HFFc6 (cell line): ENCODE measurements at regions not wholly inside any gene's neighbourhood (a gene's known extent, or its start where the extent isn't known, plus 50 kb on each side); places are given as distances from the start of the nearest gene placed in this dataset.

ENCODE experiments used
- DNase-seq: peaks from one replicate; pipeline ENCODE4 v3.0.0-alpha.2; 2018
- H3K27ac Mint-ChIP-seq: 2 replicates; pipeline ENCODE4 v1.8.0; 2020; ENCODE audit warnings: mild to moderate bottlenecking, mixed read lengths
- H3K27me3 Mint-ChIP-seq: 2 replicates; pipeline ENCODE4 v1.8.0; 2021; ENCODE audit warnings: mild to moderate bottlenecking, moderate library complexity, mixed read lengths; ENCODE audit not compliant: insufficient read depth
- H3K36me3 Mint-ChIP-seq: 2 replicates; pipeline ENCODE4 v1.8.0; 2021; ENCODE audit warnings: low read depth, mixed read lengths
- H3K4me1 Mint-ChIP-seq: 2 replicates; pipeline ENCODE4 v1.8.0; 2020; ENCODE audit warnings: low read depth, mixed read lengths
- H3K4me3 Mint-ChIP-seq: 2 replicates; pipeline ENCODE4 v1.8.0; 2020; ENCODE audit warnings: mild to moderate bottlenecking, moderate library complexity, mixed read lengths
- H3K9me3 Mint-ChIP-seq: 2 replicates; pipeline ENCODE4 v1.8.0; 2020; ENCODE audit warnings: mild to moderate bottlenecking, mixed read lengths
- TF ChIP-seq, protein P1 (sequence below): fragments of 200-600 bp; sonication (generic); IDR thresholded peaks from 2 replicates; pipeline ENCODE4 v1.5.0; 2021; ENCODE audit warnings: antibody characterized with exemption, mild to moderate bottlenecking

DNA sequence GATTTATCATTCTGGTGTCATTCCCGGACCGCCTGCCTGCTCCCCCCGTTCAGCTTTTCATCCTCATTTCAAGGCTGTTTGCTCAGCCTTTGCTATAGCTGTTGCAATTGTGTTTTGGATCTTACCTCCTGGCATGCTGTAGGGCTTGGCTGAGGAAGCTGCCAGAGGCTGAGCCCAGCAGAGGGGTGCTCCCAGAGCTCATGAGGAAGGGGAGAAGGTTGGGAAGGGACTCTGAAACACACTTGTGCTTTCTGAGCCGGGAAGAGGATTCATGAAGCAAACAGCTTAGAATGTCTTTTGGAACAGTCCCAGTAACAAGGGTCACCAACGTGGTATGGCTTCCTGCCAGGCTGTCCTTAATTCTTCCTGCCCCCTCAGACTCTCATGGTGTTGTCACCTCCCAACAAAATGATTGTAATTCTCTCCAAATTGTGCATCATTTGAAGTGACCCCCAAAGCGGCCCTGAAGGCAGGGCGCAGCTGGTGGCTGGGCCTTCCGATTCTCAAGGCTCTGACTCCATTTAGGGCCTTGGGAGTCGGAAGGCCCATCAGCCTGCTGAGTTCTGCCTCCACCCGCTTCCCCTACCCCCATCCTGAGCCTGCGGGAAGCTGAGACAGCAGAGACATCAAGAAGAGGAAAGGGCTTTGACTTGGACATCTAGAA lies 111.9 kb upstream of the ARHGAP5 start:
- no peaks in the 10 kb centered on the region for H3K36me3 Mint-ChIP-seq
- peaks cover 13% of the 10 kb centered on the region for H3K27me3 Mint-ChIP-seq
- H3K4me1 Mint-ChIP-seq = peaks cover 6% of the 10 kb centered on the region; the same call in 1 of the 2 replicates
- no peak overlapping the region for H3K4me3 Mint-ChIP-seq
- TF ChIP-seq, protein P1, sequence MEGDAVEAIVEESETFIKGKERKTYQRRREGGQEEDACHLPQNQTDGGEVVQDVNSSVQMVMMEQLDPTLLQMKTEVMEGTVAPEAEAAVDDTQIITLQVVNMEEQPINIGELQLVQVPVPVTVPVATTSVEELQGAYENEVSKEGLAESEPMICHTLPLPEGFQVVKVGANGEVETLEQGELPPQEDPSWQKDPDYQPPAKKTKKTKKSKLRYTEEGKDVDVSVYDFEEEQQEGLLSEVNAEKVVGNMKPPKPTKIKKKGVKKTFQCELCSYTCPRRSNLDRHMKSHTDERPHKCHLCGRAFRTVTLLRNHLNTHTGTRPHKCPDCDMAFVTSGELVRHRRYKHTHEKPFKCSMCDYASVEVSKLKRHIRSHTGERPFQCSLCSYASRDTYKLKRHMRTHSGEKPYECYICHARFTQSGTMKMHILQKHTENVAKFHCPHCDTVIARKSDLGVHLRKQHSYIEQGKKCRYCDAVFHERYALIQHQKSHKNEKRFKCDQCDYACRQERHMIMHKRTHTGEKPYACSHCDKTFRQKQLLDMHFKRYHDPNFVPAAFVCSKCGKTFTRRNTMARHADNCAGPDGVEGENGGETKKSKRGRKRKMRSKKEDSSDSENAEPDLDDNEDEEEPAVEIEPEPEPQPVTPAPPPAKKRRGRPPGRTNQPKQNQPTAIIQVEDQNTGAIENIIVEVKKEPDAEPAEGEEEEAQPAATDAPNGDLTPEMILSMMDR = no peak
- H3K9me3 Mint-ChIP-seq = no peaks in the 10 kb centered on the region
- H3K27ac Mint-ChIP-seq = no peak overlapping the region
- DNase-seq = no peak

DNA sequence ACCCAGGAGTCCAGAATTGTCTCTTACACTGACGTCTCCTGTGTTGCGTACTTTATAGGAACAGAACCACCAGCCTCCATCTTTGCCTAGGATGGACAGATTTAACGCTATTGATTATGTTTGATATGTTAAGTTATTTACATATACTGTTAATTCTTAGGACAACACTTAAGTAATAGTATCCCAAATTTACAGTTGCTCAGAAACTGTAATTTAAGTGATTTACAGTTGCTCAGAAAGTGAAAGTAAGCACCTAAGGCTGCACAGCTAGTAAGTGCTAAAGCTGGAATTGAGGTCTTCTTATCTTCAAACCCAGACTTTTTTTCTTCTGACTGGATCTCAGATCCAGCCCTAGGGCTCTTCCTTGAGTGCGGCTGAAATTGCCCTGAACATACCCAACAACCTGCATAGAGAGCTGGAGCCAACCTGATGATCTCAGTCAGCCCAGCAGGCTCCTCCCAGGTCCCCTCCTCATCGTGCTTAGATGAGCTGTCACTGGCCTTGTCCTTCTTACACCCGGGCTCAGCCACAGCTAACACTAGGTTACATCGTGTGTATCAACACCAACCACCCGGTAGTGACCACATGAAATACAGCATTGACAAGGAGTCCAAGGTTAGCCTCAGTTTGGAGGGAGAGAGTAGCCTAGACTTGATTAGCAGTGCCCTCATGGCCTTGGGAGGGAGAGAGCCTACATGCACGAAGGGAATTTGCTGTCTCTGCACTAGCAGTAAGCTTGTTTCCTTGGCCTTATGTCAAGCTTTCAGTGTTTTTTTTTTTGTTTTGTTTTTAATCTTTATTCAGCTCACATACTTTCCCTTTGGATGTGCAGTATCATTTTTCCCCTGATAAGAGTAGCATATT lies 111.1 kb upstream of the ARHGAP5 start:
- Mint-ChIP-seq H3K4me3 (no peak overlapping the region), H3K36me3 (no peaks in the 10 kb centered on the region), H3K4me1 (0 out of 2 replicates have a peak, but pooled peaks cover 4% of the 10 kb centered on the region), H3K27ac (no peak overlapping the region), H3K27me3 (peaks cover 13% of the 10 kb centered on the region), H3K9me3 (no peaks in the 10 kb centered on the region)
- TF ChIP-seq, protein P1 = no peak
- no peak for DNase-seq

DNA sequence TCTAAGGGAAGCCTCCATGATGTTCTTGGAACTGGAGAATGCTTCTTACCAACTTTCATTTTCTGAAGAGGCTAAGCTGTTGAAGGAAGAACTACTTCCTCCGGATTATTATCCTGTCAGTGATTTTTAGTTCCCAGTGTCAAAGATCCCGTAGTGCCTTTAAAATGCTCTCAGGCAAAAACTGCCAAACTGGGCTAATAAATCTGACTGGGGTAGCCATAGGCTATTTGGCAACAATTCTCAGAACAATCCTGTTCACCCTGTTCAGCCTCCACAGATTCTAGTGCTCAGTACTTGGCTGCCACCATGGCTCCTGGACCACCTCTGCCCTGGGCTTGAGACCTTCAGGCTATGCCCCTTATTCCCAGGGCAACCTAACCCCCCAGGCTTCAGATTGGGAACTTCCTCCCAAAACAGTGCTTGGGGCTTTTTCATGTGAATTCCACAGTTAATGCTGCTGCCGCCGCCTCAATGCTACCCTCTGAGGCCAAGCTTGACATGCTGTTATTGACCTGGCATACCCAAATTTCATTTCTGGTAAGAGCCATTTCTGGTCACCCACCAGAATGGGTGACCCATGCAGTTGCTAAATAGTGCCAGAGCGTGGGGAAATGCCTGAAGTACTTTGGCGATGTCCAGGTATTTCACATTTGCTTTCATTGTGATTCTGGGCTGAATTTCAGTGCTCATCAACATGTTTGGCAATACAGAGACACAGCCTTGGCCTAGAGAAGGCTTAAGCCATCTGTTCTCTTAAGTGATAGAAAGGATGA lies 110.0 kb upstream of the ARHGAP5 start:
- no peak for DNase-seq
- Mint-ChIP-seq H3K4me3 (no peak overlapping the region), H3K36me3 (no peaks in the 10 kb centered on the region), H3K27ac (no peak overlapping the region), H3K27me3 (peaks cover 13% of the 10 kb centered on the region), H3K4me1 (0 out of 2 replicates have a peak, but pooled peaks cover 4% of the 10 kb centered on the region), H3K9me3 (no peaks in the 10 kb centered on the region)
- TF ChIP-seq, protein P1 = no peak

DNA sequence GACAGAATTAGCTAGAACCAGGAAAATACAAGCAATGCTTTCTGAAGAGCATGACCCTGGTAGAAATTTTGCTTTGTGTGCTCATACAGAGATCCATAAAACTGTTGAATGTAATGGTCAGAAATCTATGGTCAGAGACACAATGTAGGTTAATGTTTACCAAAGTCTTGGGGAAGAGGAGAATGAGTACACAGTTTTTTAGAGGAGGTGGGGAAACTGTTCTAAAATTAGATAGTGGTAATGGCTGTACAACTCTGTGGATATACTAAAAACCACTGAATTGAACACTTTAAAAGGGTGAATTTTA lies 109.5 kb upstream of the ARHGAP5 start:
- no peak overlapping the region for H3K27ac Mint-ChIP-seq
- no peaks in the 10 kb centered on the region for H3K36me3 Mint-ChIP-seq
- TF ChIP-seq, protein P1 = no peak
- 0 out of 2 replicates have a peak, but pooled peaks cover 4% of the 10 kb centered on the region for H3K4me1 Mint-ChIP-seq
- H3K27me3 Mint-ChIP-seq = peaks cover 15% of the 10 kb centered on the region
- no peaks in the 10 kb centered on the region for H3K9me3 Mint-ChIP-seq
- H3K4me3 Mint-ChIP-seq = no peak overlapping the region
- no peak for DNase-seq

DNA sequence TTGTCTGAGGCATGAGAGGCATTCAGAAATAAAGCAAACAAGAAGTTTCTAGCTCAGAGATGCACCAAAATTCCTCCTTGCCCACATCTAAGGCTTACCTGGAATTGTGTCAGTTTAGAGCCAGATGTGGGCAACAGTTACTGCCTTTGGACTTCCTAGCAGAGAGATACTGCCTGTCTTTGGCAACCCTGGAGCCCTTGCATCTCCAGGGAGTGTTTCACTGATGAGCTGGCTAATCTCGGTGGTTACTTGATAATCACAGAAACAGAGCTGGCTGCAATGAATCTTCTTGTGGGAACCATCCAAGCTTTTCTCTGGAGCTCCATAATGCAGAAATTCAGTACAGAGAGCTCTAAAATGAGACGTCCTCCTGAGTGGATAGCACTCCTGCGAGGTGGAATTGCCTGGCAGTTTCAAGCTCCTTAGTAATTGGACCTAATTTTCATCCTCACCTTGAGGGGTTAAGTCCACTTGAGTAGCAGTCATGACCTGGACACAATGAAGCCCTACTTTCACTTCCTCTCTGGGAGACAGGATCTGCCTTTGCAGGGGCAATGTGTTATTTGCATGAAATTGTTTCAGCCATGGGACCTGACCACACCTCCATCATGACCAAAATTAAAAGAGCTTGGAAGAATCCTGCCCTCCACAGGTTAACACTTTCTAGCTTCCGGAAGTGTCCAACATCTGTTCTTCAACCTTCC lies 108.8 kb upstream of the ARHGAP5 start:
- Mint-ChIP-seq H3K36me3 (no peaks in the 10 kb centered on the region), H3K4me3 (no peak overlapping the region), H3K4me1 (0 out of 2 replicates have a peak, but pooled peaks cover 4% of the 10 kb centered on the region), H3K27ac (no peak overlapping the region), H3K27me3 (peaks cover 18% of the 10 kb centered on the region), H3K9me3 (no peaks in the 10 kb centered on the region)
- TF ChIP-seq, protein P1 = no peak
- peak; percentile 29 for DNase-seq
